HG03469 (cell line): ENCODE measurements at regions not wholly inside any gene's neighbourhood (a gene's known extent, or its start where the extent isn't known, plus 50 kb on each side); places are given as distances from the start of the nearest gene placed in this dataset.
"Not testable (repeated sequence)": the region's sequence is repeated elsewhere in the genome, so short reads cannot be mapped to it uniquely, and the experiment has no call there.

Source experiments
- ATAC-seq: cut with Tn5 transposase; IDR thresholded peaks from one replicate; pipeline ENCODE4 v1.9.1; 2021; ENCODE audit warnings: mild to moderate bottlenecking, moderate library complexity, moderate number of reproducible peaks; ENCODE audit not compliant: unreplicated experiment

- ATAC-seq: no peak
These were observed 210.9 kb upstream of the TBX18 start for GRCh38 chr6:84975316-84975715.

- no peak for ATAC-seq
These were observed 209.2 kb upstream of the TBX18 start for GRCh38 chr6:84973606-84974005.

GRCh38 chr6:84967965-84968364 is 203.6 kb upstream of the TBX18 start:
- ATAC-seq: no peak

- ATAC-seq: no peak
These were observed 203.0 kb upstream of the TBX18 start for GRCh38 chr6:84967389-84967788.

GRCh38 chr6:84953111-84953755 is 188.8 kb upstream of the TBX18 start:
- ATAC-seq: no peak

GRCh38 chr6:84944926-84945325 is 180.5 kb upstream of the TBX18 start:
- not testable (repeated sequence) for ATAC-seq

GRCh38 chr6:84943905-84944304 is 179.5 kb upstream of the TBX18 start:
- ATAC-seq: no peak

- ATAC-seq: not testable (repeated sequence)
These were observed 177.2 kb upstream of the TBX18 start for GRCh38 chr6:84941609-84942008.

- no peak for ATAC-seq
These were observed 164.8 kb upstream of the TBX18 start for GRCh38 chr6:84929212-84929611.

- ATAC-seq: no peak
These were observed 163.2 kb upstream of the TBX18 start for GRCh38 chr6:84927551-84927950.

- no peak for ATAC-seq
These were observed 162.1 kb upstream of the TBX18 start for GRCh38 chr6:84926189-84927155.

- ATAC-seq: no peak
These were observed 157.5 kb upstream of the TBX18 start for GRCh38 chr6:84921891-84922290.

GRCh38 chr6:84920021-84920420 is 155.6 kb upstream of the TBX18 start:
- no peak for ATAC-seq

- ATAC-seq: no peak
These were observed 152.3 kb upstream of the TBX18 start for GRCh38 chr6:84916704-84917103.

GRCh38 chr6:84912472-84913322 is 148.3 kb upstream of the TBX18 start:
- no peak for ATAC-seq

GRCh38 chr6:84910906-84911607 is 146.7 kb upstream of the TBX18 start:
- ATAC-seq: no peak

GRCh38 chr6:84908304-84908904 is 144.0 kb upstream of the TBX18 start:
- ATAC-seq: no peak

- no peak for ATAC-seq
These were observed 142.1 kb upstream of the TBX18 start for GRCh38 chr6:84906514-84906913.

- ATAC-seq: no peak
These were observed 141.4 kb upstream of the TBX18 start for GRCh38 chr6:84905823-84906222.

GRCh38 chr6:84902354-84902928 is 138.0 kb upstream of the TBX18 start:
- ATAC-seq: no peak
